ENCODE measurements at regions not wholly inside any gene's neighbourhood (a gene's known extent, or its start where the extent isn't known, plus 50 kb on each side); places are given as distances from the start of the nearest gene placed in this dataset.

DNA sequence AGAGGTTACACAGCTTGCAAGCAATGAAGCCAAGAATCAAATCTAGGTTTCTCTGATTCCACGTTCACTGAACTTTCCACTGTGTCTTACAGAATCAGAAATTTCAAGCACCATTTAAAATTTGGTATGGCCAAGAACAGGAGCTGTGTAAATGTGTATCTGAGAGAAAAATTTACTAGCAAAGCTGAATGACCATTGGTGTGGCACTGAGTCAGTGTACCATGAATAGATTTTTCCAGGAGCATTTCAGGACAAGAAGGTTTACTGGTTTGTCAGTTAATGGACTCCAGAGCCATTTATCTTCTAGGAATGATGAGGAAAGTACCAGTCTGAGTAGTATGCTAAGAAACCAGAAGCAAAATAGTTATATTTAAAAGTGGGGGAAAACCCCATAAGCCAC lies 269.4 kb upstream of the FAT3 start:
- DNase-seq (ENCODE audit: low spot score): peak; percentile 37

DNA sequence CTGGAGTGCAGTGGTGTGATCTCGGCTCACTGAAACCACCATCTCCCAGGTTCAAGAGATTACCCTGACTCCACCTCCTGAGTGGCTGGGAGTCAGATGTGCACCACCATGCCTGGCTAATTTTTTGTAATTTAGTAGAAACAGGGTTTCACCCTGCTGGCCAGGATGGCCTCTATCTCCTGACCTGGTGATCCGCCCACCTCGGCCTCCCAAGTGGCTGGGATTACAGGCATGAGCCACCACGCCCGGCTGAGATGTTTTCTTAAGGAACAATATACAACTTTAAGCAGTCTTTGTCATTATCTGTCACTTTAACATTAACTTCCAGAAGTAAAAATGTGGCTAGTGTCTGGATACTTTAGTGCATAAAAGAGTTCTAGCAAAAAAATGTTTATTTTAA lies 272.6 kb upstream of the FAT3 start:
- DNase-seq (ENCODE audit: low spot score): peak; percentile 64

GRCh38 chr11:91947215-91947820 lies 277.3 kb upstream of the FAT3 start:
- DNase-seq (ENCODE audit: low spot score): peak; percentile 85

DNA sequence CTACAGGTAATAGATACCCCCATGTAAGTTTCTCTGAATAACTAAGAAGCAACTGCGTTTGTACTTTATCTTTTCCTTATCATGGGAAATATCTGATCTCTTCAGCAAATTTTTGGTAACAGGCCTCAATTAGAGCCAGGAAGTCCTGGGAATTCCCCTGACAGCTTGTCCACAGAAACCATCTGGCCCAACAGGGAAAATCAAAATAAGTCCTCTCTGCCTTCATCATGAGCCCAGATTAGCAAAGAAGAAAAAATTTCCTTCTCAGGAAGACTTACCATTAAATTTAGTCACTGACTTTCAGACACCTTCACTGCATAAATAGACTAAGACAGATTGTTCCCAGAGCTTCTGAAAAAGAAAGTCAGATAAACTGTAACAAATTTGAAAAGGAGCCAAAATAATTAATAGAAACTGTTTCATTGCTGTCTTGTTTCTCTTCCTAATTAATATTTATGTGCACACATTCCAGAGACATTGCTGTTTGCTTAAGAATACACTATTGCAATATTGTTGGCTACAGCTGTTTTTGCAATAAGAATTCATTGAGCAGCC lies 278.1 kb upstream of the FAT3 start:
- peak; percentile 31 for DNase-seq (ENCODE audit: low spot score)

- peak; percentile 49 for DNase-seq (ENCODE audit: low spot score)
These were observed 289.5 kb upstream of the FAT3 start for GRCh38 chr11:91935120-91935519.

GRCh38 chr11:91932151-91932821 lies 292.3 kb upstream of the FAT3 start:
- peak; percentile 68 for DNase-seq (ENCODE audit: low spot score)

GRCh38 chr11:91927448-91927847 lies 297.2 kb upstream of the FAT3 start:
- no peak for DNase-seq (ENCODE audit: low spot score)

- DNase-seq (ENCODE audit: low spot score): no peak
These were observed 297.7 kb upstream of the FAT3 start for GRCh38 chr11:91926965-91927364.

- DNase-seq (ENCODE audit: low spot score): peak; percentile 71
These were observed 301.8 kb upstream of the FAT3 start for GRCh38 chr11:91922846-91923245.

DNA sequence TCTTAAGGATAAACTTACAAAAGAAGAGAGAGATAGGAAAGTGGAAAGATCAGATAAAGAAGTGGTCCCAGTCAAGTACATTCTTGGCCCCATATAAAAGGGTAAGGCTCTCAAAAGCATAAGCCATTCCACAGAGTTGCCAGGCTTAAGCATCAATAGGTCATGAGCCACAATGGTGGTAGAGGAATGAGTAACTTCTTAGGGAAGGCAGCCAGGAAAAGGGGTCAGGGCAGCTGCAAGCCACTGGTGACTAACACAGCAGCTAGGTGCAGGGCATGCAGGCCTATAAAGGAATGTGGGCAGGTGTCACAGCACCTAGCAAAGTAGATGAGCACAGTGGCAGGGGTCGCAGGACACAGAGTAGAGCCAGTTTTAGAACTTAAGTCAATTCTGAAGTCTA lies 302.6 kb upstream of the FAT3 start:
- DNase-seq (ENCODE audit: low spot score): peak; percentile 93

DNA sequence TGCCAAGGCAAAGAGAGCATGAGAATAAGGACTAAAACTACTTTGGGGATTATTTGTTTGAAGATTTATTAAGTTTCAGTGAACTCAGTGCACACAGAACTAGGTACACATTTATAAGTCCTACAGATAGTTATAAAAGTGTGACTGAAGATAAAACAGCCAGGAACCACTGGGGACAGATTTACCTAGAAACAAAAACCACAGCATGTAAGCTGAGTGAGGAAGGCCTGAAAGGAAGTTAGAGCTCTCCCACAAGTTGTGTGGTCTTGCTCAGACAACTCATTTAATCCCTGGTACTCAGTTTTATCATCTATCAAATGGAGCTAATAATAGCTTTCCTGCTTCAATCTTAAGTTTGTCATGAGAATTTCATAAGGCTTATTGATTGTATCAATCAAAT lies 311.2 kb upstream of the FAT3 start:
- no peak for DNase-seq (ENCODE audit: low spot score)

DNA sequence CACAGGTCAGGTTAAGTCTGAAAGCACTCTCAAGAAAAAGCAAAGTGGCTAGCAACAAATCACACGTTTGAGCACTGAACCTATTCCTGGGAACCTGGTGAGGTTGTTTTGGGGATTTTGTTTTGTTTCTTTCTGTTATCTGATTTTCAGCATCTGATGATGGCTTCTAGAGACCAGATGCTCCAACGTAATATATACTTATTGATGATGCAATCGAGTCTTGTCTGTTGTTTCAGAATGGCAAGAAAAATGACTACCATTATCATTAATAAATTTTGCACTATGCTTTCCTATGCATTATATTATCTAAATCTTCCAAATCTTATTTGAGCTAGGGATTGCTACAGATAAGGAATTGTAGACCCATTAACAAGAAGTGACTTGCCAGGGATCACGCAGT lies 312.3 kb upstream of the FAT3 start:
- no peak for DNase-seq (ENCODE audit: low spot score)

GRCh38 chr11:91906871-91907624 lies 317.6 kb upstream of the FAT3 start:
- no peak for DNase-seq (ENCODE audit: low spot score)

- no peak for DNase-seq (ENCODE audit: low spot score)
These were observed 319.5 kb upstream of the FAT3 start for GRCh38 chr11:91904792-91905785.

DNA sequence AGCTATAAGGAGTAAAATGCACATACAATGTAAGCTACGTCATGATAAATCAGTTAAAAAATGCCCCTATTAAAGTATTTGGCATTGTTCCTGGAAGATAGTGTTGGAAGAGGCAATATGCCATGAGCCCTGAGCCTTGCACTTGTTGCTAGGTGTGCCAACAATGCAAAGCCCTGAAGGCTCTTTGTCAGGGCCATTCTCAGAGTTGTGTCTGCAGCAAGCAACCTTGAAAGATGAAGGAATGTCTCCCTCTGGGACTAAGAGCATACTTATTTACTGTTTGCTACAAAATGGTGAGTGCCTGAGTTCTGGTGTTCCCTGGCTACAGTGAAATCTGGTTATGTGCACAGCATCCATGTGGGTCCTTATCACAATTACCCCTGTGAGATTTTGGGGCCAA lies 322.3 kb upstream of the FAT3 start:
- DNase-seq (ENCODE audit: low spot score): no peak

DNA sequence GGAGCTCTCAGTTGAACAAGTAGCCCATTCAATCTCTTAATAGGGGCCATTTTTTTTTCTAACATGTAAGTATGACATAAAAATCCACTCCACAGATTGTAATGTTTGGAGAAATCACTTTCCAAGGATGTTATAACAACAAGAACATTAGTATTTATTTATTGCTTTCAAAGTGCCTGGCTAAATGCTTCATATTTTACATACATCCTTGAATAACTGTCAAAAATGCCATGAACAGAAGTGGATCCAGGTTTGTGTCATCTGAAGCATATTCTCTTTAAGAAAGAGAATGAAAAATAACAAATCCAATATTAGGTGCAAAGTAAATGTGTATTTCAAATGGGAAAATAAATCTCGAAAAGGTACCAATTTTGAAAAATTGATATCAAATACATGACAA lies 344.0 kb upstream of the FAT3 start:
- DNase-seq (ENCODE audit: low spot score): no peak

DNA sequence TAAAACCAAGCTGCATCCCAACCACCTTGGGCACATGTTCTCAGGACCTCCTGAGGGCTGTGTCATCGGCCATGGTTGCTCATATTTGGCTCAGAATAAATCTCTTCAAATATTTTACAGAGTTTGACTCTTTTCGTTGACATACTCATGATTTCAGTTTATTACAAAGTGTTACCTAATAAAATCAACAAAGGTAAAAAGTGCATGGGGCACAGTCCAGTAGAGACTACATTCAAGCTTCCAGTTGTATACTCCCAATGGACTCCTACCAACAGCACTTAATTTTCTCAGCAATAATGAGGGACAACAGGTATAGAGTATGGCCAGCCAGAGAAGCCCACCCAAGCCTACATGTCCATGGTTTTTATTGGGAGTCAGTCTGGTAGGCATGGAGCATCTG lies 347.9 kb upstream of the FAT3 start:
- no peak for DNase-seq (ENCODE audit: low spot score)

DNA sequence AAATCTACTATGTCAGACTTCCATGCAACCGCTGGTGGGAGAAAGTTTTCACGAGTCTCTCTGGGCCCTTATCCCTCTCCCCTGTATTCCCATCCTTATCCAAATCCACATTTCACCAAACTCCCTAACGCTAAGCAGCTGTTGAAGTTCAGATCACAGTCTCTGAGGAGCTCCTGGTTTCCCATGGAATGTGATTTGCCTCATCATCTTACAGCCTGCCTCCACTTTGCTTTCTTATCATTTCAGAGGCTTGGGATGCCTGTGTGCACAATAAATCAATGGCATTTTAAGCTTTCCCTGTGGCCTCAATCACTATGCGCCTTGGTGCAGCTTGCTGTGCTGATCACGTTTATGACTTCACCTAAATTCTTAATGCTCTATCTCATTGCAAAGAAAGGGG lies 352.4 kb upstream of the FAT3 start:
- no peak for DNase-seq (ENCODE audit: low spot score)

DNA sequence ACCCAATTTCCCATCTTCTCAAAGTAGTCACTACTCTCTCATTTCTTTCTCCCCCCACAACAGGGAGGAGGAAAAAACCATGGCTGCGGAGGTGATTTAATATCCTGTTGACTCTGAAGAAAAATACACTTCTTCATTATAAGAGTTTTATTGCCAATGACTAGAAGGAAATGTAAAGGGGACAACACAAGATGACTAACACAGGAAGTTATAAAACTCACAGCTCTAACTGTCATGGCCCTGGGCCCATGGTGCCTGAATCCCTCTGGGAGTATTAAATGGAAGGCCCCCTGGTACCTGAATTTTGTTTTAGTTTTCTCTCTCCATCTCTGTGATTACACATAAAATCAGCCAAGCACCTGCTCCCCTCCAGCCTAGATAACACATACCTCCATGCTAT lies 352.8 kb upstream of the FAT3 start:
- peak; percentile 65 for DNase-seq (ENCODE audit: low spot score)

GRCh38 chr11:91871048-91871447 lies 353.6 kb upstream of the FAT3 start:
- DNase-seq (ENCODE audit: low spot score): no peak

- DNase-seq (ENCODE audit: low spot score): no peak
These were observed 354.9 kb upstream of the FAT3 start for GRCh38 chr11:91869686-91870085.

DNA sequence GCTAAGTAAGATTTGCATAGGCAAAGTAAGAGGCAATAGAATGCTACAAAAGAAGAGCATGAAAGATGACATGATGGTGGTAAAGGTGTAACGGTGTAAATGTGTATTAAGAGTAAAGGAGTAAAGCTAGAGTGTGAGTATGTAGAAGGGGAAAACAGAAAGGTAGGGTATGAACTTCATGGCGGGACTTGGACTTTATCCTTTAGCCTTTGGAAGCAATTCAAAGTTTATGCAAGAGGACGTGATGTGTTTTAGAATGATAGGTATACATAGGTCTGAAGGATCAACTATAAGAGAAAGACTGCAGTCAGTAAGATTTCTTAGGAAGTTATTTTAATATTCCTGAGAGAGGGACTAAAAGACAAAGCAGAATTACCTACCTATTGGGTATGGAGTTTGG lies 358.0 kb upstream of the FAT3 start:
- DNase-seq (ENCODE audit: low spot score): no peak
